HPDE6-E6E7 (cell line): ENCODE measurements at regions not wholly inside any gene's neighbourhood (a gene's known extent, or its start where the extent isn't known, plus 50 kb on each side); places are given as distances from the start of the nearest gene placed in this dataset.
"Not testable (repeated sequence)": the region's sequence is repeated elsewhere in the genome, so short reads cannot be mapped to it uniquely, and the experiment has no call there.

ENCODE experiments used
- DNase-seq: peaks from one replicate; pipeline ENCODE4 v3.0.0; 2011; ENCODE audit warnings: missing footprints; ENCODE audit errors: extremely low spot score

- no peak for DNase-seq
Measured at GRCh38 chr3:194042927-194043326, 93.0 kb upstream of the HES1 start.

GRCh38 chr3:194043516-194043915, 92.4 kb upstream of the HES1 start:
- DNase-seq = peak; percentile 34

- no peak for DNase-seq
Measured at GRCh38 chr3:194045289-194045688, 90.7 kb upstream of the HES1 start.

- no peak for DNase-seq
Measured at GRCh38 chr3:194045919-194046318, 90.0 kb upstream of the HES1 start.

GRCh38 chr3:194046531-194046930, 89.4 kb upstream of the HES1 start:
- DNase-seq = no peak

GRCh38 chr3:194046995-194047645, 88.8 kb upstream of the HES1 start:
- DNase-seq = no peak

- DNase-seq = no peak
Measured at GRCh38 chr3:194049394-194049793, 86.6 kb upstream of the HES1 start.

- no peak for DNase-seq
Measured at GRCh38 chr3:194050782-194051320, 85.1 kb upstream of the HES1 start.

- no peak for DNase-seq
Measured at GRCh38 chr3:194051366-194052149, 84.4 kb upstream of the HES1 start.

- DNase-seq = no peak
Measured at GRCh38 chr3:194053136-194053535, 82.8 kb upstream of the HES1 start.

- no peak for DNase-seq
Measured at GRCh38 chr3:194054016-194054415, 81.9 kb upstream of the HES1 start.

- no peak for DNase-seq
Measured at GRCh38 chr3:194054540-194054939, 81.4 kb upstream of the HES1 start.

- DNase-seq = no peak
Measured at GRCh38 chr3:194054961-194055360, 81.0 kb upstream of the HES1 start.

- DNase-seq = not testable (repeated sequence)
Measured at GRCh38 chr3:194056323-194056722, 79.6 kb upstream of the HES1 start.

GRCh38 chr3:194056731-194057415, 79.1 kb upstream of the HES1 start:
- peak; percentile 72 for DNase-seq

GRCh38 chr3:194057570-194058188, 78.3 kb upstream of the HES1 start:
- no peak for DNase-seq

GRCh38 chr3:194058189-194058571, 77.8 kb upstream of the HES1 start:
- peak; percentile 59 for DNase-seq

- no peak for DNase-seq
Measured at GRCh38 chr3:194058753-194059152, 77.2 kb upstream of the HES1 start.

GRCh38 chr3:194061421-194062030, 74.4 kb upstream of the HES1 start:
- no peak for DNase-seq

- no peak for DNase-seq
Measured at GRCh38 chr3:194062830-194063229, 73.1 kb upstream of the HES1 start.
